HEK293 (cell line): ENCODE measurements at regions not wholly inside any gene's neighbourhood (a gene's known extent, or its start where the extent isn't known, plus 50 kb on each side); places are given as distances from the start of the nearest gene placed in this dataset.

Experiments
- CTCF ChIA-PET: fragments of 350-600 bp; formaldehyde crosslinking; extraction: SDS; loops from one replicate; lab custom pipeline; 2021; ENCODE audit warnings: antibody characterized with exemption; lab: Yijun Ruan, JAX
- POLR2A ChIA-PET: fragments of 300-600 bp; formaldehyde crosslinking; extraction: SDS; loops from one replicate; lab custom pipeline; 2020; ENCODE audit warnings: antibody characterized with exemption, inconsistent platforms; lab: Yijun Ruan, JAX
- H3K27ac ChIP-seq: fragments of 200-500 bp; sonication (Bioruptor generic); 2 replicates; pipeline ENCODE4 v1.5.1; 2014; ENCODE audit warnings: low read depth, low read length, control low read depth, inconsistent platforms; ENCODE audit errors: extremely low read depth
- H3K36me3 ChIP-seq, 2 experiments: fragments of 200-500 bp in 1 of 2; sonication (Bioruptor generic) in 1 of 2; 1 replicate in 1 of 2; 2 replicates in 1 of 2; pipeline ENCODE4 v1.5.1; 2014 to 2017; ENCODE audit warnings: inconsistent platforms in 2 of 2, low read length in 2 of 2; ENCODE audit not compliant: control insufficient read depth in 2 of 2, insufficient read depth in 1 of 2
- H3K4me1 ChIP-seq: fragments of 200-500 bp; sonication (Bioruptor generic); 2 replicates; pipeline ENCODE4 v1.5.1; 2014; ENCODE audit warnings: mild to moderate bottlenecking, low read length, inconsistent platforms; ENCODE audit not compliant: control insufficient read depth, insufficient read depth
- H3K4me3 ChIP-seq: 2 replicates; pipeline ENCODE4 v1.5.1; 2011; ENCODE audit warnings: low read depth, mild to moderate bottlenecking, control low read depth, low read length, moderate library complexity
- H3K9me3 ChIP-seq: fragments of 200-500 bp; sonication (Bioruptor generic); 2 replicates; pipeline ENCODE4 v1.5.1; 2014; ENCODE audit warnings: low read depth, low read length, inconsistent platforms; ENCODE audit not compliant: control insufficient read depth, insufficient read depth
- GLI4 ChIP-seq: fragments of 450-650 bp; formaldehyde crosslinking; IDR thresholded peaks from 2 replicates; pipeline ENCODE4 v1.5.1; 2016; ENCODE audit warnings: missing biosample characterization, missing genetic modification characterization
- GLIS1 ChIP-seq: fragments of 450-650 bp; formaldehyde crosslinking; IDR thresholded peaks from 2 replicates; pipeline ENCODE4 v1.5.1; 2016; ENCODE audit warnings: missing biosample characterization, missing genetic modification characterization
- GLIS2 ChIP-seq: fragments of 450-650 bp; formaldehyde crosslinking; IDR thresholded peaks from 2 replicates; pipeline ENCODE4 v1.5.1; 2016; ENCODE audit warnings: missing biosample characterization, missing genetic modification characterization
- KLF10 ChIP-seq: fragments of 450-650 bp; IDR thresholded peaks from 2 replicates; pipeline ENCODE4 v1.5.1; 2018; ENCODE audit warnings: missing biosample characterization, mild to moderate bottlenecking, missing genetic modification characterization
- KLF16 ChIP-seq: fragments of 450-650 bp; formaldehyde crosslinking; IDR thresholded peaks from 2 replicates; pipeline ENCODE4 v1.5.1; 2017; ENCODE audit warnings: missing biosample characterization, missing genetic modification characterization
- OVOL3 ChIP-seq: fragments of 450-650 bp; formaldehyde crosslinking; IDR thresholded peaks from 2 replicates; pipeline ENCODE4 v1.5.1; 2016; ENCODE audit warnings: missing biosample characterization, missing genetic modification characterization
- SALL2 ChIP-seq: fragments of 450-650 bp; formaldehyde crosslinking; IDR thresholded peaks from 2 replicates; pipeline ENCODE4 v1.5.0; 2017; ENCODE audit warnings: missing biosample characterization, mild to moderate bottlenecking, missing genetic modification characterization, borderline replicate concordance
- SP3 ChIP-seq: fragments of 450-650 bp; formaldehyde crosslinking; IDR thresholded peaks from 2 replicates; pipeline ENCODE4 v1.5.1; 2016; ENCODE audit warnings: missing biosample characterization, missing genetic modification characterization
- WT1 ChIP-seq: fragments of 450-650 bp; formaldehyde crosslinking; IDR thresholded peaks from 2 replicates; pipeline ENCODE4 v1.5.1; 2016; ENCODE audit warnings: missing biosample characterization, missing genetic modification characterization
- ZNF140 ChIP-seq: fragments of 450-650 bp; formaldehyde crosslinking; IDR thresholded peaks from 2 replicates; pipeline ENCODE4 v1.5.1; 2016; ENCODE audit warnings: missing biosample characterization, missing genetic modification characterization
- ZNF157 ChIP-seq: fragments of 450-650 bp; formaldehyde crosslinking; IDR thresholded peaks from 2 replicates; pipeline ENCODE4 v1.5.1; 2016; ENCODE audit warnings: missing biosample characterization, missing genetic modification characterization
- ZNF174 ChIP-seq: fragments of 450-650 bp; formaldehyde crosslinking; IDR thresholded peaks from 2 replicates; pipeline ENCODE4 v1.5.0; 2017; ENCODE audit warnings: missing biosample characterization, mild to moderate bottlenecking, missing genetic modification characterization
- ZNF23 ChIP-seq: fragments of 450-650 bp; formaldehyde crosslinking; IDR thresholded peaks from 2 replicates; pipeline ENCODE4 v1.5.1; 2016; ENCODE audit warnings: missing biosample characterization, missing genetic modification characterization, borderline replicate concordance
- ZNF266 ChIP-seq: fragments of 450-650 bp; formaldehyde crosslinking; IDR thresholded peaks from 2 replicates; pipeline ENCODE4 v1.5.1; 2016; ENCODE audit warnings: missing biosample characterization, missing genetic modification characterization, low read depth
- ZNF311 ChIP-seq: fragments of 450-650 bp; formaldehyde crosslinking; IDR thresholded peaks from 2 replicates; pipeline ENCODE4 v1.5.1; 2017; ENCODE audit warnings: missing biosample characterization, missing genetic modification characterization, borderline replicate concordance
- ZNF404 ChIP-seq: fragments of 450-650 bp; formaldehyde crosslinking; IDR thresholded peaks from 2 replicates; pipeline ENCODE4 v1.5.1; 2017; ENCODE audit warnings: missing biosample characterization, missing genetic modification characterization
- ZNF510 ChIP-seq: fragments of 450-650 bp; formaldehyde crosslinking; IDR thresholded peaks from 2 replicates; pipeline ENCODE4 v1.5.1; 2018; ENCODE audit warnings: mild to moderate bottlenecking, missing genetic modification characterization, missing biosample characterization; ENCODE audit not compliant: insufficient replicate concordance
- ZNF514 ChIP-seq: fragments of 450-650 bp; formaldehyde crosslinking; IDR thresholded peaks from 2 replicates; pipeline ENCODE4 v1.5.1; 2016; ENCODE audit warnings: missing biosample characterization, missing genetic modification characterization
- ZNF530 ChIP-seq: fragments of 450-650 bp; formaldehyde crosslinking; IDR thresholded peaks from 2 replicates; pipeline ENCODE4 v1.5.1; 2016; ENCODE audit warnings: low read depth, missing biosample characterization, missing genetic modification characterization
- ZNF548 ChIP-seq: fragments of 450-650 bp; formaldehyde crosslinking; IDR thresholded peaks from 2 replicates; pipeline ENCODE4 v1.5.1; 2016; ENCODE audit warnings: missing biosample characterization, missing genetic modification characterization
- ZNF600 ChIP-seq: fragments of 450-650 bp; formaldehyde crosslinking; IDR thresholded peaks from 2 replicates; pipeline ENCODE4 v1.5.1; 2016; ENCODE audit warnings: missing biosample characterization, missing genetic modification characterization
- ZNF704 ChIP-seq: fragments of 450-650 bp; formaldehyde crosslinking; IDR thresholded peaks from 2 replicates; pipeline ENCODE4 v1.5.1; 2016; ENCODE audit warnings: missing biosample characterization, missing genetic modification characterization
- ZNF843 ChIP-seq: fragments of 450-650 bp; formaldehyde crosslinking; IDR thresholded peaks from 2 replicates; pipeline ENCODE4 v1.5.1; 2016; ENCODE audit warnings: missing biosample characterization, missing genetic modification characterization
- ZSCAN16 ChIP-seq: fragments of 450-650 bp; formaldehyde crosslinking; IDR thresholded peaks from 2 replicates; pipeline ENCODE4 v1.5.1; 2016; ENCODE audit warnings: missing biosample characterization, missing genetic modification characterization
- ZSCAN23 ChIP-seq: fragments of 450-650 bp; formaldehyde crosslinking; IDR thresholded peaks from 2 replicates; pipeline ENCODE4 v1.5.1; 2016; ENCODE audit warnings: missing biosample characterization, missing genetic modification characterization
- TF ChIP-seq, protein P1 (sequence below): fragments of 450-650 bp; formaldehyde crosslinking; IDR thresholded peaks from 2 replicates; pipeline ENCODE4 v1.5.1; 2016; ENCODE audit warnings: missing biosample characterization, missing genetic modification characterization
- TF ChIP-seq, protein P2 (sequence below): fragments of 450-650 bp; formaldehyde crosslinking; IDR thresholded peaks from 2 replicates; pipeline ENCODE4 v1.5.0; 2017; ENCODE audit warnings: missing biosample characterization, missing genetic modification characterization, borderline replicate concordance
- TF ChIP-seq, protein P3 (sequence below): fragments of 450-650 bp; formaldehyde crosslinking; IDR thresholded peaks from 2 replicates; pipeline ENCODE4 v1.5.1; 2017; ENCODE audit warnings: missing biosample characterization, missing genetic modification characterization

DNA sequence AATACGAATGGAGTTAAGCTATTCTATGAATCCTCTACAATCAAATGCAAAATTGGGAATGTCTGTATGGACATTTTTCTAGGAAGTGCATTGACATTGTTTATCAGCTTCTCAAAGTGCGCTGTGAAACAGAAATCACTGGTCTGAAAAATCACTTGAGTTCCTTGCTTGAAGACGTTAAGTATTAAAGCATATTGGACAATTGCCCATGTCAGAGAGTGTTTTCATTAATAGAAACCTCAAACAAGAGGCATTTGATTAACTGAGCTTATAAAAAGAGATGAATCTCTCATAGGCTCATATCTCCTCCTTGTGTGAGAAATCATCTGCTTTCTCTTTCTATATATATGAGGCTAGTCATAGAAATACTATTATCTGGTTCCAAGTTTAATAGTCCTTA, 692.1 kb upstream of the POU3F4 start:
- TF ChIP-seq KLF16 (tag by site-specific recombination) (no peak), ZNF266 (tag by site-specific recombination) (no peak), ZNF311 (no peak), ZNF157 (tag by site-specific recombination) (no peak), GLIS1 (tag by site-specific recombination) (no peak), WT1 (no peak), ZNF140 (tag by site-specific recombination) (no peak), ZNF548 (tag by site-specific recombination) (no peak), KLF10 (tag by site-specific recombination) (no peak), ZSCAN16 (tag by site-specific recombination) (no peak), ZNF174 (tag by site-specific recombination) (no peak), GLI4 (tag by site-specific recombination) (no peak), SP3 (tag by site-specific recombination) (no peak)
- TF ChIP-seq, protein P1, sequence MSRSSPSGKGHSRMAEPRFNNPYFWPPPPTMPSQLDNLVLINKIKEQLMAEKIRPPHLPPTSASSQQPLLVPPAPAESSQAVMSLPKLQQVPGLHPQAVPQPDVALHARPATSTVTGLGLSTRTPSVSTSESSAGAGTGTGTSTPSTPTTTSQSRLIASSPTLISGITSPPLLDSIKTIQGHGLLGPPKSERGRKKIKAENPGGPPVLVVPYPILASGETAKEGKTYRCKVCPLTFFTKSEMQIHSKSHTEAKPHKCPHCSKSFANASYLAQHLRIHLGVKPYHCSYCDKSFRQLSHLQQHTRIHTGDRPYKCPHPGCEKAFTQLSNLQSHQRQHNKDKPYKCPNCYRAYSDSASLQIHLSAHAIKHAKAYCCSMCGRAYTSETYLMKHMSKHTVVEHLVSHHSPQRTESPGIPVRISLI (tag by site-specific recombination) = no peak
- TF ChIP-seq, protein P2, sequence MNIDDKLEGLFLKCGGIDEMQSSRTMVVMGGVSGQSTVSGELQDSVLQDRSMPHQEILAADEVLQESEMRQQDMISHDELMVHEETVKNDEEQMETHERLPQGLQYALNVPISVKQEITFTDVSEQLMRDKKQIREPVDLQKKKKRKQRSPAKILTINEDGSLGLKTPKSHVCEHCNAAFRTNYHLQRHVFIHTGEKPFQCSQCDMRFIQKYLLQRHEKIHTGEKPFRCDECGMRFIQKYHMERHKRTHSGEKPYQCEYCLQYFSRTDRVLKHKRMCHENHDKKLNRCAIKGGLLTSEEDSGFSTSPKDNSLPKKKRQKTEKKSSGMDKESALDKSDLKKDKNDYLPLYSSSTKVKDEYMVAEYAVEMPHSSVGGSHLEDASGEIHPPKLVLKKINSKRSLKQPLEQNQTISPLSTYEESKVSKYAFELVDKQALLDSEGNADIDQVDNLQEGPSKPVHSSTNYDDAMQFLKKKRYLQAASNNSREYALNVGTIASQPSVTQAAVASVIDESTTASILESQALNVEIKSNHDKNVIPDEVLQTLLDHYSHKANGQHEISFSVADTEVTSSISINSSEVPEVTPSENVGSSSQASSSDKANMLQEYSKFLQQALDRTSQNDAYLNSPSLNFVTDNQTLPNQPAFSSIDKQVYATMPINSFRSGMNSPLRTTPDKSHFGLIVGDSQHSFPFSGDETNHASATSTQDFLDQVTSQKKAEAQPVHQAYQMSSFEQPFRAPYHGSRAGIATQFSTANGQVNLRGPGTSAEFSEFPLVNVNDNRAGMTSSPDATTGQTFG (tag by site-specific recombination) = no peak
- POLR2A ChIA-PET = no interaction called here
- no peak overlapping the region for H3K27ac ChIP-seq
- no peaks in the 10 kb centered on the region for H3K36me3 ChIP-seq
- no peaks in the 10 kb centered on the region; the same call in 1 of the 2 replicates for H3K9me3 ChIP-seq
- no peak overlapping the region for H3K4me3 ChIP-seq
- no peaks in the 10 kb centered on the region for H3K4me1 ChIP-seq
- CTCF ChIA-PET = no interaction called here

DNA sequence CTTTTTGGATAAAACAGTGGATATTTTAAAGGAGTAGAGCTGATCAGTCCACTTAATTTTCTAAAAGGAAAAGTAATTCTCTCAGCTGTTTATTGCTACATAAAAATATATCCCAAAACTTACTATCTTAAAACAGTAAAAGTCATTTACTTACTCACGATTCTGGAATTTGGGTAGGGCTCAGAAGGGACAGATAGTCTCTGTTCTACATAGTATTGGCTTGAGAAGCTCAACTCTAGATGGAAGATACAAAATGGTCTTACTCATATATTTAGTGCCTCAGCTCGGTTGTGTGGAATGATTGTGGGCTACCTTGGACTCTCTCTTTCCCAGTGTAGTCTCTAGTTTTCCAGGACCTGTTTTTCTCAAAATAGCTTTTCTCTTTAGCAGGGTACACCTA, 691.5 kb upstream of the POU3F4 start:
- no peak overlapping the region for H3K27ac ChIP-seq
- TF ChIP-seq ZNF843 (tag by site-specific recombination) (no peak), SALL2 (tag by site-specific recombination) (no peak), ZNF23 (no peak), ZSCAN23 (no peak), ZNF600 (tag by site-specific recombination) (no peak), ZNF514 (no peak), SP3 (tag by site-specific recombination) (no peak), ZNF704 (no peak), ZNF157 (tag by site-specific recombination) (no peak), GLIS2 (tag by site-specific recombination) (no peak), ZNF510 (tag by site-specific recombination) (no peak), ZNF530 (tag by site-specific recombination) (no peak), ZNF404 (tag by site-specific recombination) (no peak), OVOL3 (tag by site-specific recombination) (no peak), GLI4 (tag by site-specific recombination) (no peak)
- TF ChIP-seq, protein P1 (tag by site-specific recombination) = no peak
- TF ChIP-seq, protein P3, sequence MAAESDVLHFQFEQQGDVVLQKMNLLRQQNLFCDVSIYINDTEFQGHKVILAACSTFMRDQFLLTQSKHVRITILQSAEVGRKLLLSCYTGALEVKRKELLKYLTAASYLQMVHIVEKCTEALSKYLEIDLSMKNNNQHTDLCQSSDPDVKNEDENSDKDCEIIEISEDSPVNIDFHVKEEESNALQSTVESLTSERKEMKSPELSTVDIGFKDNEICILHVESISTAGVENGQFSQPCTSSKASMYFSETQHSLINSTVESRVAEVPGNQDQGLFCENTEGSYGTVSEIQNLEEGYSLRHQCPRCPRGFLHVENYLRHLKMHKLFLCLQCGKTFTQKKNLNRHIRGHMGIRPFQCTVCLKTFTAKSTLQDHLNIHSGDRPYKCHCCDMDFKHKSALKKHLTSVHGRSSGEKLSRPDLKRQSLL (tag by site-specific recombination) = no peak
- TF ChIP-seq, all 188 proteins: peak for 0
- Histone ChIP-seq H3K9me3 (no peaks in the 10 kb centered on the region; the same call in 1 of the 2 replicates), H3K4me3 (no peak overlapping the region), H3K4me1 (no peaks in the 10 kb centered on the region), H3K36me3 (no peaks in the 10 kb centered on the region)
- CTCF ChIA-PET = no interaction called here
- POLR2A ChIA-PET = no interaction called here
